GM06990 (cell line): ENCODE measurements at regions not wholly inside any gene's neighbourhood (a gene's known extent, or its start where the extent isn't known, plus 50 kb on each side); places are given as distances from the start of the nearest gene placed in this dataset.

Experiments
- DNase-seq: peaks from one replicate; pipeline ENCODE4 v3.0.0-alpha.2; 2011; ENCODE audit not compliant: insufficient read length; ENCODE audit errors: extremely low read depth
- H3K27me3 ChIP-seq: replicated peaks from 2 replicates; pipeline ENCODE4 v1.6.0; 2011; ENCODE audit warnings: low read length; ENCODE audit not compliant: control insufficient read depth, insufficient read depth
- H3K36me3 ChIP-seq: 2 replicates; pipeline ENCODE4 v1.5.1; 2011; ENCODE audit warnings: low read length; ENCODE audit not compliant: control insufficient read depth, insufficient read depth
- H3K4me3 ChIP-seq: replicated peaks from 2 replicates; pipeline ENCODE4 v1.5.1; 2011; ENCODE audit warnings: low read depth, mild to moderate bottlenecking, control low read depth, low read length
- CTCF ChIP-seq: IDR thresholded peaks from 2 replicates; pipeline ENCODE4 v1.5.1; 2011; ENCODE audit warnings: low read length, control low read depth, mild to moderate bottlenecking, inconsistent platforms; ENCODE audit not compliant: insufficient read depth, poor library complexity, severe bottlenecking

- no peak for TF ChIP-seq CTCF
- H3K36me3 ChIP-seq = no peaks in the 10 kb centered on the region
- no peaks in the 10 kb centered on the region for H3K27me3 ChIP-seq
- no peak overlapping the region for H3K4me3 ChIP-seq
- peak; percentile 61 for DNase-seq
These were observed 73.6 kb upstream of the NEBL start for GRCh38 chr10:20970708-20971107.

GRCh38 chr10:20970044-20970443, 72.9 kb upstream of the NEBL start:
- Histone ChIP-seq H3K27me3 (no peaks in the 10 kb centered on the region), H3K36me3 (no peaks in the 10 kb centered on the region), H3K4me3 (no peak overlapping the region)
- no peak for DNase-seq
- TF ChIP-seq CTCF = no peak

GRCh38 chr10:20966426-20966825, 69.3 kb upstream of the NEBL start:
- TF ChIP-seq CTCF = no peak
- H3K27me3 ChIP-seq = no peaks in the 10 kb centered on the region
- H3K4me3 ChIP-seq = no peak overlapping the region
- H3K36me3 ChIP-seq = no peaks in the 10 kb centered on the region
- no peak for DNase-seq

- no peaks in the 10 kb centered on the region for H3K36me3 ChIP-seq
- DNase-seq = no peak
- TF ChIP-seq CTCF = no peak
- H3K27me3 ChIP-seq = no peaks in the 10 kb centered on the region
- H3K4me3 ChIP-seq = no peak overlapping the region
These were observed 66.8 kb upstream of the NEBL start for GRCh38 chr10:20963721-20964595.

GRCh38 chr10:20963056-20963455, 65.9 kb upstream of the NEBL start:
- Histone ChIP-seq H3K36me3 (no peaks in the 10 kb centered on the region), H3K27me3 (no peaks in the 10 kb centered on the region), H3K4me3 (no peak overlapping the region)
- TF ChIP-seq CTCF = no peak
- no peak for DNase-seq
